DND-41 (cell line): ENCODE measurements at regions not wholly inside any gene's neighbourhood (a gene's known extent, or its start where the extent isn't known, plus 50 kb on each side); places are given as distances from the start of the nearest gene placed in this dataset.

Experiments
- EZH2 ChIP-seq: IDR thresholded peaks from 3 replicates; pipeline ENCODE4 v1.6.1; 2012; ENCODE audit warnings: borderline replicate concordance, low read depth, mild to moderate bottlenecking, moderate library complexity, low read length, inconsistent platforms; ENCODE audit not compliant: severe bottlenecking
- TF ChIP-seq, protein P1 (sequence below): IDR thresholded peaks from 2 replicates; pipeline ENCODE4 v1.5.1; 2012; ENCODE audit warnings: borderline replicate concordance, low read length, moderate library complexity, mild to moderate bottlenecking; ENCODE audit not compliant: poor library complexity, severe bottlenecking; ENCODE audit errors: extremely low read depth

DNA sequence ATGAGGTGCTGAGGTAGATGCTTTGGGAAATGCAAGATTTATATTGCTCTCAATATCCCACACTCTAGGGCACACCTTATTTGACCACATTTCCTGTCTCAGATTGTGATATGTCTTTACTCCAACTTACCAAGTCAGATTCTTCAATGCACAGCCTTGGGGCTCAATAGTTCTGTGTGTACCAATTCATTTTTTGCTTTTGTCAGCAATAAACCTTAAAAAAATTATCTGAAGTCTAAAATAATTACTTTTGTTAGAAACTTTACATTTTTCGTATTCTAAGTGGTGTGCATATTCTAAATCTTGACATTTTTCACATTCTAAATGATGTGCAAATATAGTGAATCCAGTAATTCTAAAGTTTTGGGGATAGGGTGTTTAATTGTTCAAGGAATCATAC lies 447.5 kb upstream of the COX7C start:
- TF ChIP-seq, protein P1, sequence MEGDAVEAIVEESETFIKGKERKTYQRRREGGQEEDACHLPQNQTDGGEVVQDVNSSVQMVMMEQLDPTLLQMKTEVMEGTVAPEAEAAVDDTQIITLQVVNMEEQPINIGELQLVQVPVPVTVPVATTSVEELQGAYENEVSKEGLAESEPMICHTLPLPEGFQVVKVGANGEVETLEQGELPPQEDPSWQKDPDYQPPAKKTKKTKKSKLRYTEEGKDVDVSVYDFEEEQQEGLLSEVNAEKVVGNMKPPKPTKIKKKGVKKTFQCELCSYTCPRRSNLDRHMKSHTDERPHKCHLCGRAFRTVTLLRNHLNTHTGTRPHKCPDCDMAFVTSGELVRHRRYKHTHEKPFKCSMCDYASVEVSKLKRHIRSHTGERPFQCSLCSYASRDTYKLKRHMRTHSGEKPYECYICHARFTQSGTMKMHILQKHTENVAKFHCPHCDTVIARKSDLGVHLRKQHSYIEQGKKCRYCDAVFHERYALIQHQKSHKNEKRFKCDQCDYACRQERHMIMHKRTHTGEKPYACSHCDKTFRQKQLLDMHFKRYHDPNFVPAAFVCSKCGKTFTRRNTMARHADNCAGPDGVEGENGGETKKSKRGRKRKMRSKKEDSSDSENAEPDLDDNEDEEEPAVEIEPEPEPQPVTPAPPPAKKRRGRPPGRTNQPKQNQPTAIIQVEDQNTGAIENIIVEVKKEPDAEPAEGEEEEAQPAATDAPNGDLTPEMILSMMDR, result no peak
- no peak for TF ChIP-seq EZH2
